ENCODE measurements at regions not wholly inside any gene's neighbourhood (a gene's known extent, or its start where the extent isn't known, plus 50 kb on each side); places are given as distances from the start of the nearest gene placed in this dataset.

- DNase-seq (ENCODE audit: insufficient read length, low spot score) (no peak), FAIRE-seq (no peak)
These were observed 257.2 kb upstream of the SALL3 start for GRCh38 chr18:78722386-78722785.

GRCh38 chr18:78722929-78723710 is 256.5 kb upstream of the SALL3 start:
- FAIRE-seq, result no peak
- no peak for DNase-seq (ENCODE audit: insufficient read length, low spot score)

GRCh38 chr18:78724214-78724914 is 255.3 kb upstream of the SALL3 start:
- FAIRE-seq (no peak), DNase-seq (ENCODE audit: insufficient read length, low spot score) (no peak)

- FAIRE-seq, result no peak
These were observed 254.2 kb upstream of the SALL3 start for GRCh38 chr18:78725426-78725825.

GRCh38 chr18:78726326-78727056 is 253.1 kb upstream of the SALL3 start:
- no peak for FAIRE-seq
- DNase-seq (ENCODE audit: insufficient read length, low spot score), result no peak

More at GRCh38 chr18:78725426-78725825, 254.2 kb upstream of the SALL3 start:
- no peak for DNase-seq (ENCODE audit: insufficient read length, low spot score)

- FAIRE-seq (no peak), DNase-seq (ENCODE audit: insufficient read length, low spot score) (no peak)
These were observed 252.4 kb upstream of the SALL3 start for GRCh38 chr18:78727057-78727739.

- no peak for DNase-seq (ENCODE audit: insufficient read length, low spot score)
- no peak for FAIRE-seq
These were observed 251.5 kb upstream of the SALL3 start for GRCh38 chr18:78727877-78728783.

- DNase-seq (ENCODE audit: insufficient read length, low spot score), result no peak
- FAIRE-seq, result no peak
These were observed 250.7 kb upstream of the SALL3 start for GRCh38 chr18:78728784-78729467.

- FAIRE-seq (no peak), DNase-seq (ENCODE audit: insufficient read length, low spot score) (no peak)
These were observed 249.1 kb upstream of the SALL3 start for GRCh38 chr18:78730546-78730945.

- FAIRE-seq (no peak), DNase-seq (ENCODE audit: insufficient read length, low spot score) (no peak)
These were observed 248.6 kb upstream of the SALL3 start for GRCh38 chr18:78731016-78731397.

- no peak for FAIRE-seq
- DNase-seq (ENCODE audit: insufficient read length, low spot score), result no peak
These were observed 248.1 kb upstream of the SALL3 start for GRCh38 chr18:78731398-78732032.

GRCh38 chr18:78732273-78733210 is 247.1 kb upstream of the SALL3 start:
- no peak for DNase-seq (ENCODE audit: insufficient read length, low spot score)

GRCh38 chr18:78733762-78734613 is 245.6 kb upstream of the SALL3 start:
- FAIRE-seq, result no peak
- DNase-seq (ENCODE audit: insufficient read length, low spot score), result no peak

More at GRCh38 chr18:78732273-78733210, 247.1 kb upstream of the SALL3 start:
- FAIRE-seq, result no peak

- no peak for DNase-seq (ENCODE audit: insufficient read length, low spot score)
- FAIRE-seq, result no peak
These were observed 245.0 kb upstream of the SALL3 start for GRCh38 chr18:78734614-78734945.

GRCh38 chr18:78735131-78736014 is 244.2 kb upstream of the SALL3 start:
- FAIRE-seq (no peak), DNase-seq (ENCODE audit: insufficient read length, low spot score) (no peak)
